ENCODE measurements at regions not wholly inside any gene's neighbourhood (a gene's known extent, or its start where the extent isn't known, plus 50 kb on each side); places are given as distances from the start of the nearest gene placed in this dataset.
A peak's percentile ranks its signal among the peaks of the same experiment; 100 is the strongest.
"Not testable (repeated sequence)": the region's sequence is repeated elsewhere in the genome, so short reads cannot be mapped to it uniquely, and the experiment has no call there.

- no peak overlapping the region for H3K4me3 ChIP-seq (replicated peaks; ENCODE audit: low read depth, low read length)
- no peak for TF ChIP-seq CTCF (IDR thresholded peaks at IDR 0.05; ENCODE audit: low read length, missing control alignments)
- peak; percentile 86 for DNase-seq (ENCODE audit: low read depth)
Measured at GRCh38 chr20:52056203-52057062, 135.1 kb downstream of the ZFP64 start.

GRCh38 chr20:52054123-52054522 is 137.5 kb downstream of the ZFP64 start:
- no peak for TF ChIP-seq CTCF (IDR thresholded peaks at IDR 0.05; ENCODE audit: low read length, missing control alignments)
- H3K4me3 ChIP-seq (replicated peaks; ENCODE audit: low read depth, low read length), result no peak overlapping the region
- no peak for DNase-seq (ENCODE audit: low read depth)

GRCh38 chr20:52049001-52049731 is 142.4 kb downstream of the ZFP64 start:
- peak; percentile 42 for DNase-seq (ENCODE audit: low read depth)
- TF ChIP-seq CTCF (IDR thresholded peaks at IDR 0.05; ENCODE audit: low read length, missing control alignments), result no peak
- H3K4me3 ChIP-seq (replicated peaks; ENCODE audit: low read depth, low read length), result no peak overlapping the region

- DNase-seq (ENCODE audit: low read depth), result peak; percentile 33
- no peak overlapping the region for H3K4me3 ChIP-seq (replicated peaks; ENCODE audit: low read depth, low read length)
- TF ChIP-seq CTCF (IDR thresholded peaks at IDR 0.05; ENCODE audit: low read length, missing control alignments), result no peak
Measured at GRCh38 chr20:52047811-52048764, 143.5 kb downstream of the ZFP64 start.

GRCh38 chr20:52041966-52042365 is 149.6 kb downstream of the ZFP64 start:
- no peak for TF ChIP-seq CTCF (IDR thresholded peaks at IDR 0.05; ENCODE audit: low read length, missing control alignments)
- no peak for DNase-seq (ENCODE audit: low read depth)
- no peak overlapping the region for H3K4me3 ChIP-seq (replicated peaks; ENCODE audit: low read depth, low read length)

GRCh38 chr20:52039790-52040189 is 151.8 kb downstream of the ZFP64 start:
- no peak for TF ChIP-seq CTCF (IDR thresholded peaks at IDR 0.05; ENCODE audit: low read length, missing control alignments)
- H3K4me3 ChIP-seq (replicated peaks; ENCODE audit: low read depth, low read length), result no peak overlapping the region
- no peak for DNase-seq (ENCODE audit: low read depth)

GRCh38 chr20:52038632-52039031 is 152.9 kb downstream of the ZFP64 start:
- not testable (repeated sequence) for DNase-seq (ENCODE audit: low read depth); H3K4me3 ChIP-seq (replicated peaks; ENCODE audit: low read depth, low read length)
